Activated CD8-positive, alpha-beta memory T cell treated with anti-CD3 and anti-CD28 coated beads for 48 hours (primary cell): ENCODE measurements at regions not wholly inside any gene's neighbourhood (a gene's known extent, or its start where the extent isn't known, plus 50 kb on each side); places are given as distances from the start of the nearest gene placed in this dataset.
"Not testable (repeated sequence)": the region's sequence is repeated elsewhere in the genome, so short reads cannot be mapped to it uniquely, and the experiment has no call there.

Source experiments
- DNase-seq, 3 experiments: peaks; one replicate each; pipeline ENCODE4 v3.0.0-alpha.2; 2020; ENCODE audit warnings: low read depth in 2 of 3, low spot score in 2 of 3

DNA sequence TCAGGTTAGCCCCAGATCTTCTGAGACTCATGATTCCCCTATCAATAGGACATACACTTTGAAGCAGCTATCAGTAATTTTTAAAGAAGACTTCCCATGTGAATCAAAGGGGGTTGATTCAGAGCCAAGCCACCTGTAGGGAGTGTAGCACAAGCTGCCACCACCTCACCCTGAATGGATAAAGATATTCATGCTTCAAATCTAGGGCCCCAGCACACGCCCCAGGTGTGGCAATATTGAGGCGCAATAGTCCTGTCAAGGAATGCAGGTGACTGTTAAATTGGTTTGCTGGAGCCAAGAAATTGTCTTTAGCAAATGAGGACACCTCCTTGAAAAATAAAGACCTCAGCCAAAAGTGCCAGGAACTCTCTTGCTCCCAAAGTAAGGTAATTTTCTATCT, 404.4 kb downstream of the MAFB start:
- DNase-seq = no peak

DNA sequence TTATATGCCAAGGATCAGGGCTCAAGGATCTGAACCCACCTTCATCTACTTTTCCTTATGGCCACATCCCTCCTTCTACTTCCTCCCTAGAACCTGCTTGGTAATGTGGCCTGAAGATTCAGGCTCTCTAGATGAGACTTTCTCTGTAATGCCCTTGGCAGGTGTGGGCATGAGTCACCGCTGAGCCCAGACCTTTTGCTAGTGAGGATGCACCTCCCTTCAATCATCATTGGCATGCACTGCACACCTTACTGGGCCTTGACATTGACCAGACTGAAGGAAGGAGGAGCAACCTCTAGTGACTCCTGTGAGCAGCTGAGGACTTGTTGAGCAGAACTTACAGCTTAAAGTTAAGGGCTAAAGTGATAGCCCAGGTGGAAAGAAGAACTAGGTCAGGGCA, 405.3 kb downstream of the MAFB start:
- no peak for DNase-seq

DNA sequence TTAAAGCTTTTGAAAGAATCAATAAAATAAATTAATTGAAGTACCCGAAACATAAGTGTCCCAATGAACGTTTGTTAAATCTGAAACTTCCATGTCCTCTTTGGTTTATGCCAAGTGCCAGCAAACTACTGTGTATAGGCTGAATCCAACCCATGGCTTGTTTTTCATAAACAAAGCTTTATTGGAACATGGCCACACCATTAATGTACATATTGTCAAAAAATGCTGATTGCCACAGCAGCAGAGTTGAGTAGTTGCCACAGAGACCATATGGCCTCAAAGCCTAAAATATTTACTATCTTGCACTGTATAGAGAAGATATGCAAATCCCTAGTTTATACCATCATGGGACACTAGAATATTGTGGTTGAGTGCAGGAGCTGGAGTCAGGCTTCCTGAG, 406.1 kb downstream of the MAFB start:
- no peak for DNase-seq

DNA sequence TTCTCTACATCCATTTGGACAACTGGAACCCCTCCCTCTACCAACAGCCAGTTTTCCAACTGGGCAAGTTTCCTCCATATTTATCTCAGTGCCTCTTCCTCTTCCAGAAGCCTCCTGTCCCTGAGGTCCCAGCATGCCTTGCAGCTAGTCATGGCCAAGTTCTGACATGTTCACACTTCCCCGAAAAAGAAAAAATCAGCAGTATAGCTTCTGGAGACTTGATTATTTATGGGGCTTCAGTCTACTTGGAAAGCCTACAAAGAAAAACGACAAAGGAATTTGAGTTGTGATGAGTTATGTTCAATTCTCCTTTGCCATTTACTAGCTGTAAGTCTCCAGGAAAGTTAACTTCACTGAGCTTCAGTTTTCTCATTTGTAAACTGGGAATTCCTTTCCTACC, 406.5 kb downstream of the MAFB start:
- no peak for DNase-seq

DNA sequence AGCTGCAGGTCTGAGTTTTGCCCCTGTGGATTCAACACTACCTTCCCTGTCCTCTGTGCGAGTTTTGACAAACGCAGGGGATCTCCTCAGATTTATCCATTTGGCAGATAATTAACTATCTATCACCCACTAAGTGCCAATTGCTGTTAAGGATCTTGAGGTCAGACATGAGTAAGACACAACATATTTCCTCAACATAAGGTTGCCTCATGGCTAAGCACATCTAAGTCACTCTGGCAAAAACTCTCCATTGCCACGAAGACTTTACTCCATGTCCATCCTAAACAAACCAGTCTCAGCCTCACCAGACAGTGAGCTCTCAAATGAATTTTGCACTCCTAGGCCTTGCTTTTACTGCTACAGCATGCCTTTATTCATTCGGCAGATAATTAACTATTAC, 408.4 kb downstream of the MAFB start:
- no peak for DNase-seq

DNA sequence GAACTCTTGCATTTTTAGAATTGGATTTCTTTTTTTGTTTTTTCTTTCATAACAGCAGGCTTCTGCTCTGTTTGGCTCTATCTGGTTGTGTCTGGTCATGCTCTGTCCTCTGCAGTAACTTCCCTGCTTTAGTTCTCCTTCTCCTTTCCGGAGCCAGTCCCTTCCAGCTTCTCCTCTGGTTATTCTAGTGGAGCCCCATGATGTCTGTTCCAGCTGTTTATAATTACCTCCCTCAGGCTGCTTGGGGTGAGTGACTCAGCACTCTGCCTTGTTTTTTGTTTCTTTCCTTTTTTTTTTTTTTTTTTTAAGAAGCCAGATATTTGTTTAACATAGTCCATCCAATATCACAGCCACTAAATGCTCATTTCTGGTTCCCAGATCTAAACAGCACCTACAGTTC, 409.6 kb downstream of the MAFB start:
- DNase-seq = no peak

DNA sequence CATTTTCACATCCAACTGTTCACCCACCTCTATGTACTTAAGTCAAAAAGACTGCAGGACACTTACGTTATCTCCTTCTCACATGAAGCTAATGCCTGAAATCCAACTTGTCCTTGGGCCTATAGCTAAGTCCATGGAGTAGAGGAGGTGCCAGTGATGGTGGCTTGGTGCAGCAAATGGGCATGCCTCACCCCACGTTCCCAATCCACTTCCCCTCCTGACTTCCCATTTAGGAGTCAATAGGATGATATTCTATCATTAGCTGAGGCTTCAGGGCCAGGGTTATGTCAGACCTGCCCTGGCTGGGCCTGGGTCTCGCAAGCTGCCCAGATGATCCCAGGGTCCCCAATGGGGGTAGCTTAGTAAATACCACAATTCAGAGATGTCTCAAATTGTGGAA, 410.4 kb downstream of the MAFB start:
- no peak for DNase-seq

DNA sequence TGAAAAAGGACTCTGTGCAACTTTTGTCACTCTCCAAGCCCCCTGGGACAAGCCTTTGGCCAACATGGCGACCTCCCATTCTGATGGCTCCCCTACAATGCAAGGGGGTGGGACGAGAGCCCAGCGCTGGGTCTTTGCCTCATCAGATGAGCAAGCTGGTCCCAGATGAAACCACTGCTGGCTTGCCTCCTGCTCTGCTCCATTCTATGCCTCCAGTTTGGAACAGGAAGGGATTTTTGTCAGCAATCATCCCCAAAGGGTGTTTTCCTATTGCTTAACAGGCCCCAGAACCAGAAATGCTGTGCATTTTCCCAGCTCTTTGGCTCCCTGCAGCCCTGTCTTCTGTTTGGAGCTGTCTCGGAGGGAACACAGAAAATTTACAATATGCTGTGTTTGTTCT, 412.7 kb downstream of the MAFB start:
- no peak for DNase-seq

DNA sequence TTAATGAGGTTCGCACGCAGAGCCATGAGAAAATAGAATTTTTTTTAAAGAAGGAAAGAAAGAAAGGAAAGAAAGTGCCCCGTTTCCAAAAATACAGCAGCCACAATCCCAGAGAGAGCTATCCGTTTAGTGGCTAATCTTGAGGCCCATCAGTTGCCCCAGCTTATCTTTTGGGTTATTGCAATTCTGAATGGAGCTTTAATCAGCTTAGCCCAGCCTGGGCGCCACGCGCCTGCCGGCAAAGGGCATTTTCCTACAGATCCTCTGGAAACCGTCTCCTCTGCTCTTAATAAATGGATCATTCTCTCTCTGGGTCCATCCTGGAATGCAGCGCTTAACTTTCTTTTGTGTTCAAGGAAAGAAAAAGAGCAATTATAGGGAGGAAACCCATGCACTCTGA, 413.3 kb downstream of the MAFB start:
- DNase-seq = no peak

DNA sequence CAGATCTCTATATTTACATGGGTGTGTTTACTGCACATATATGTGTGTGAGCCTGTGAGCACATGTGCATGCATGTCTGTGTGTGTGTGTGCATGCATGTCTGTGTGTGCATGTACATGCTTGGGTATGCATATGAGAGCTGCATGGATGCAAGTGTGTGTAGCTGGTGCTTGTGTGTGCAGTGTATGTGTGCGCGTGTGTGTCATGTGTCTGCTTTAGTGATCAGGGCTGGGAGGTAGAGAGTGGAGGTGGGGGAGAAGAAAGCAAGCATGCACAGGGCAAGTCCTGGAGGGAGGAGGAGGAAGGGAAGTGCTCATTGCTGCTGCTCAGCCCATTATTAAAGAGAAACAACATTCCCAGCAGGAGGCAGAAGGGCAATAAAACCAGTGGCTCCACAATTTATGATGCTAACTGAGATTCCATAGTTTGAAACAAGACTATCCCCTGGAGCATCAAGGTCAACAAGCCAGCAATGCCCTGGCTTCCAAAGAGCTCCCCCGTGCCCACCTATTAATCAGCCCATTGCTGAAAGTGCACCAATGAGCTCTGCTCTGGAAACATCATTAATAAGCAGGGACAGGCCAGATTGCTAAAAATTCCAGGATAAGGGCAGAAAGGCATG, 414.0 kb downstream of the MAFB start:
- no peak for DNase-seq

DNA sequence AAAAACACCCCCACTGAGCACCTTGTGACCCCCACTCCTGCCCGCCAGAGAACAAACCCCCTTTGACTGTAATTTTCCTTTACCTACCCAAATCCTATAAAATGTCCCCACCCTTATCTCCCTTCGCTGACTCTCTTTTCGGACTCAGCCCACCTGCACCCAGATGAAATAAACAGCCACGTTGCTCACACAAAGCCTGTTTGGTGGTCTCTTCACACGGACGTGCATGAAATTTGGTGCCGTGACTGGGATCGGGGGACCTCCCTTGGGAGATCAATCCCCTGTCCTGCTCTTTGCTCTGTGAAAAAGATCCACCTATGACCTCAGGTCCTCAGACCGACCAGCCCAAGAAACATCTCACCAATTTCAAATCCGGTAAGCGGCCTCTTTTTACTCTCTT, 419.8 kb downstream of the MAFB start:
- not testable (repeated sequence) for DNase-seq

DNA sequence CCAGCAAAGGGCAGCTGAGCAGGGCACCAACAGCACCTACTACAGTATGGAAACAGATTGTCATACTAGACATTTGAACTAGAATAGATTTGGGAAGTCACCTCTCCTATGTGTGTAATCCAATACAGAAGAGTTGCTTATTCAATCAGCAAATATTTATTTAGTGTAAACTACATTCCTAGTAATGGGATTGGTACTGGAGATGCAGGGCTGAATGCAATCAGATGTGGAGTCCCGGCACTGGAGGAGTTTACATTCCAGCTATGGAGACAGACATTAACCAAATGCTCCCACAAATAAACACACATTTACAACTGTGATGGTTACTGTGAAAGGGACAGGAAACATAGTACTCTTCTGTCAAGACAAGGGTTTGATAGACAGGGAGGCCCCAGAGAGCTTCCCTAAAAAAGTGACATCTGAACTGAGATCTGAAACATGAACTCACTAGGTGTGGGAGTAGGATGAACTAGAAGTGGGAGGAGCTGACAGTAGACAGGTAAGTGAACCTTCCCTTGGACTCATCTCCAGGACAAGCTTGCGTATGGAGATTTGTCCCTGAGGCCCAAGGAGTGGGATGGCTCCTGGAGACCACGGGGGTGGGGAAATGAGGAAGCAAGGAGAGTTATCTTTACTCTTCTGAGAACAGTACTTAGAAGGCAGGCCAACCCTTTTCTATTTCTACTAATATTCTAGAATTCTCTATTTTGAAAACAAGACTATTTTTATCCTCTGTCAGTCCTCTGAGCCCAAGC, 420.5 kb downstream of the MAFB start:
- DNase-seq = no peak

DNA sequence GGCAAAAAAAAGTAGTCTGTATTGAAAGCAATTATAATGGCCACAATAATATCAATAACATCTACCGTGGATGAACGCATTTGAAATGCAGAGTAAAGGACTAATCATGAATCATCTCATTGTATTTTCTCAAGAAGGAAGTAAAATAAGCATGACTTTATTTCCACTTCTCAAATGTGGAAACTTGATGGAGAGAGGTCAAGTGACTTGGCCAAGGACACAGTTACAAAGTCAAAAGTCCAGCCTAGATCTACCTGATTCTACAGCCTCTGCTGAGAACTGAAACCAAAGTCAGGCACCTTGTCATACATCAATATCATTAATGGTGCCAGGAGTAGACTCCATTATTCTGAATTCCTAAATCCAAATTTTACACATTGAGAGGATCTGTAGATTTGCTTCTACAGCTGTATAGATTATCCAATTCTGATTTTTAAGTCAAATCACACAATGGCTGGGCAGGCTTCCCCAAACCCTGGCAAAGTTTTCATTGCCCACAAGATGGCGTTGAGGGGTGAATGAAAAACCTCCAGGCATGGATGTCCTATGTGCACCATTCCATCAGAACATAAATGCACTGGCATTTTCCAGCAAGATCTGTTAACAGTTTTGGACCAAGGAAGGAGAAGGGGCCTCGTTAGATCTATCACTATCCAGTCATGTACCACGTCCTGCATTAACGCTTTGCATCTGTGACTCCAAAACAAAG, 423.1 kb downstream of the MAFB start:
- no peak for DNase-seq

DNA sequence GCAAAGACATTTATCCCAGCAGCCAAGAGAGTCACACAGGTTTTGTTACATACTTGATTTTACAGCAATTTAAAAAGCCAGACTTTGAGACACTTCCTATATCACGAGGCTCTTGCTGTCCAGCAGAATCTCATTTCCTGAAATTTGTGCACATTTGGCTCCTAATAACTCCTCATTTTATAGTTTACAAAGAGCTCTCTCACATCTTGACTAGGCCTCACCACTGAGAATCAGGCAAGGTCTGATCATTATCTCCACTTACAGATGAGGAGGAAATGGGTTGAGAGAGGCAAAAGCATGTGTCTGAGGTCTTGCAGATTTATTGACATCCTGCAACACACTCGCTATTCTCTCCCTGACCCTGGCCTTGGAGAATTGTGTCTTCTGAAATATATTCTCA, 426.8 kb downstream of the MAFB start:
- no peak for DNase-seq

DNA sequence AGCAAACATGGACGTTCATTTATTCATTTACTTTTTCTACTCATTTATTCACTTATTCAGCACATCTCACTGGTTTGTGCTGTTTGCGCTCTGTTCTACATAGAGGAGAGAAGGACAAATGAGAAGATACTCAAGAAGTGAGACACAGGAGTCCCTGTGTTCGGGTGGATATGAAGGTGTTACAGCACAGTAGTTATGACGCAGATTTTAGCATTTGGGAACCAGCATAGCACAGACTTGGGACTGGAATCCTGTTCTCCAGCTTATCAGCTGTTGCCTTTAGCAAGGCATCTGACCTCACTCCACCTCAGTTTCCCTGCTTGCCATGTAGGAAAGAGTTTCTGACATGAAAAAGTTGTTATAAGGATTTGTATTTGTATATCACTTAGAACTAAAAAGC, 430.1 kb downstream of the MAFB start:
- DNase-seq = no peak

DNA sequence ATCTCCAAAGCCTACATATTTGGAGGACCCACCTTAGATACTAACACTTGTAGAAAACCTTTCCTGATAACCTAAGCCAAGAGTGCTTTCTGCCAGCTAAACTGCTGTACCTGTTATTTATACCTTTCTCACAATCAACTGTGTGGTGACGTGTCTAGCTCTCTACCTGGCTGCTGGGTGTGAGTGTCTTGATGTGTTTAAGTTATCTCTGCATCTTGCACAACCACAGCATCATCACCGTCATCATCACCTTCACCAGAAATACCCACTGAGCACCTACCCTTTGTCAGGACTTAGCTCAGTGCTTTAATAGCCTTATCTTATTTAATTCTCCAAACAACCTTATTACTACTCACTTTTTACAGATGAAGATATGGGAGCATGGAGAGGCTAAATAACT, 431.3 kb downstream of the MAFB start:
- no peak for DNase-seq

DNA sequence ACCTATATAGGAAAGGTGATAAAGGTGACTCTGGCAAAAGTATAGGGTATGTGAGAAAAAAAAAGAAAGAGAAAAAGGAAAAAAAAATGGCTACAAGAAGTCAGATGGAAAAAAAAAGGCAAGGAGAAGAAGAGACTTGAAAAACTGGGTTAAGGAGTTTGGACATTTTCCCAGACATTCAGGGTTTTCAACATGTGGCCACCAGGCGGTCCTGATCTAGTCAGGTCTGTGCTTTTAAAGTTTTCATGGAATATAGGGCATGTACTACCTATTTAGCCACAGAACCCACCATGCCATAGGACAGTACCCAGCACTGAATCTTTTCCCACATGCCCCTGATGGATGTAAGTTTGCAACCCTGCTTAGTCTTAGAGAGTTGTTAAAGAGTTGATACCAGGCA, 433.7 kb downstream of the MAFB start:
- no peak for DNase-seq

DNA sequence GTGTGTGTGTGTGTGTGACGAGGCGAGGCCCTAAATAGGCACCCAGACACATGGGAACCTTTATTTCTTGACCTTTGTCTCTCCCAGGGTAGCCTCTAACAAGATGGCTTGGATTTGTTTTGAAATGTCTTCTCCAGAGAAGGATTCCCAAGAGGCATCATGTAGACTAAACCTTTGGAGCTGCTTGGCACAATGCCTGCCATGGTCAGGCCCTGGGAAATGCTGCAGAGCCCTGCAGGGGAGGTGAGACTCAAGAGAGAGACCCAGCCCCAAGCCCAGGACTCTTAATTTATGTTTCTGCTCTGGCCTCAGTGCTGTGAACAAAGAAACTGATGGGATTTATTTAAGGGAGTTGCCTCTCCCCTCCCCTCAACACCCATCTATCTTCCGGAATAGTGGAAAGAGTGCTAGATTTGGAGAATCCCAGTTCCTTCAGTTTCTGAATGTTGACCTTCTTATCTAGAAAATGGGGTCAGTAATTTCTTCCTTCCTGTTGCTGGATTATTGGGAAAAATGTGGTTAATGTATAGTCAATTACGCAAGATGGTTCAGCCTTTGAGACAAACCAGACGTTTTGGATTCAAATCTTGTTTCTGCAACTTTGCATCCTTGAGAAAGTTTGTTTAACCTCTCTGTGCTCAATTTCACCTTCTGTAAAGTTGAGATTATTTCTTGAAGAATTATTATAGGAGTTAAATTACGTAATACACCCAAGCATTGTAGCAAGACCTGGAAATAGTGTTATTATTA, 434.8 kb downstream of the MAFB start:
- DNase-seq = no peak

DNA sequence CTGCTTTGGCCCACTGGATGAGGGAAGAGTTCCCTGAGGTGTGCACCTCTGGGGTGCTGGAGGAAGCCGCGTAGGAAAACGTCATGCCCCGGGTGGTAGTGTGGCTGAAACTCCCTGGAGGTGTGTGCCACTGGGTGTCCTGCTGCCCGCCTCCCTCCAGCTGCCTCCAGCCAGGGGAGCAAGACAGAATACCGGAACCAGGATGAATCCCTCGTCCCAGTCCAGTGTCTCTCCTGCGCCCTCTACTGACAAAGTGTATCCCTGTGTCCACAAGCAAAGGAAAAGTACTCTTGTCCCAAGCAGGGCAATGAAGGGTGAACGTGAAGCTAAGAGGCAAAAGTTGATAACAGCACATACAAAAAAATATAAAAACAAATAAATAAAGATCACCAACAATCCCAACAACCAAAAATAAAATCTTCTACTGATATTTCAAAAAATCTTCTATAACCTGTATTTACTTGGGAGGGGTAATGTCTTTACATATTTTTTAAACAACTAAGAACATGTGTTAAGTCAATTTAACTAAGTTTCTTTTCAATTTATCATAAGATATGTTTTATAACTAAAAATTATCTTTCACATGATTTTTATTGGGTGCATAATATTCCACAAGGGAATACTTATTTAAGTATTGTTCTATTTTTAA, 437.6 kb downstream of the MAFB start:
- DNase-seq = no peak

DNA sequence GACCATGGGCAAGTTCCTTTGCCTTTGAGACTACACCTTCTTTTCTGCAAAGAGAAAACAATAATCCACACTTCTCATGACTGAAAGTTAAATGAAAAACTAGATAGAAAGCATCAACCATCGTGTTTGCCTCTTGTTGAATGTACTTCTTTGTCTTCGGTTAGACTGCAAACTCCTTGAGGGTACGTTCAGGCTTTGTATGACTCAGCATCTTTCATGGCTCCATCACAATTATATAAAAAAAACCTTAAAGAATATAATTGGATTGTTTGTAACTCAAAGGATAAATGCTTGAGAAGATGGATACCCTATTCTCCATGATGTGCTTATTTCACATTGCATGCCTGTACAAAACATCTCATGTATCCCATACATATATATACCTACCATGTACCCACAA, 439.2 kb downstream of the MAFB start:
- DNase-seq = no peak

DNA sequence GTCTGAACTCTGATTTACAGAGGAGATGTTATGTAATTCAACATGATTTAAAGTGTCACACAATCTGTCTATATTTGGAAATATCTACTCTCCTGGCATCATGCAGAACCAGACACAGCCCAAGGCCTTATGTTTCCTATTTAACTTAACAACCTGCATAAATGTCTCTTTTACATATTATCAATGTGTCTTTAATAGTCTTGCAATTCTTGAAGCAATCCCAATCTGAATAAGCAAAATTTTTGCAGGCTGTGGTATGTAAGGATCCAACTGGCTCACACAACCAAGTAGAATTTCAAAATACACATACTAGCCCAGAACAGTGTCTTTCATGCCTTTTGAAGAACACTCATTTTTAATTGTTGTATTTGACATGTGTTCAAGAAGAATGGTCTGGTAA, 443.2 kb downstream of the MAFB start:
- DNase-seq = no peak
